Neural crest cell (in vitro differentiated cells): ENCODE measurements at regions not wholly inside any gene's neighbourhood (a gene's known extent, or its start where the extent isn't known, plus 50 kb on each side); places are given as distances from the start of the nearest gene placed in this dataset.
"Not testable (repeated sequence)": the region's sequence is repeated elsewhere in the genome, so short reads cannot be mapped to it uniquely, and the experiment has no call there.

Experiments used
- DNase-seq: peaks from one replicate; pipeline ENCODE4 v3.0.0; 2021; ENCODE audit warnings: low read depth, mixed read lengths, low spot score
- H3K27ac Mint-ChIP-seq: one replicate; pipeline ENCODE4 v1.8.0; 2021; ENCODE audit warnings: mild to moderate bottlenecking, mixed read lengths; ENCODE audit not compliant: unreplicated experiment
- H3K27me3 Mint-ChIP-seq: 2 replicates; pipeline ENCODE4 v1.8.0; 2021; ENCODE audit warnings: low read depth, mild to moderate bottlenecking, mixed read lengths
- H3K36me3 Mint-ChIP-seq: 2 replicates; pipeline ENCODE4 v1.8.0; 2021; ENCODE audit warnings: low read depth, mild to moderate bottlenecking, mixed read lengths
- H3K4me1 Mint-ChIP-seq: 2 replicates; pipeline ENCODE4 v1.8.0; 2021; ENCODE audit warnings: mixed read lengths
- H3K4me3 Mint-ChIP-seq: one replicate; pipeline ENCODE4 v1.8.0; 2021; ENCODE audit warnings: mild to moderate bottlenecking, mixed read lengths
- H3K9me3 Mint-ChIP-seq: 2 replicates; pipeline ENCODE4 v1.8.0; 2021; ENCODE audit warnings: mixed read lengths
- CTCF ChIP-seq: fragments of 200-600 bp; sonication (generic); conservative IDR thresholded peaks from 2 replicates; pipeline ENCODE4 v1.5.0; 2021; ENCODE audit warnings: antibody characterized with exemption, mild to moderate bottlenecking

GRCh38 chrX:130467936-130468335 lies 66.1 kb downstream of the RBMX2 start:
- no peak overlapping the region for H3K4me3 Mint-ChIP-seq
- no peaks in the 10 kb centered on the region for H3K36me3 Mint-ChIP-seq
- peaks cover 7% of the 10 kb centered on the region for H3K27me3 Mint-ChIP-seq
- H3K4me1 Mint-ChIP-seq, result no peaks in the 10 kb centered on the region
- no peaks in the 10 kb centered on the region for H3K9me3 Mint-ChIP-seq
- TF ChIP-seq CTCF, result no peak
- H3K27ac Mint-ChIP-seq, result no peak overlapping the region
- DNase-seq, result no peak

GRCh38 chrX:130468395-130468923 lies 66.7 kb downstream of the RBMX2 start:
- no peaks in the 10 kb centered on the region for H3K9me3 Mint-ChIP-seq
- DNase-seq, result no peak
- H3K36me3 Mint-ChIP-seq, result no peaks in the 10 kb centered on the region
- no peak for TF ChIP-seq CTCF
- H3K27ac Mint-ChIP-seq, result no peak overlapping the region
- peaks cover 7% of the 10 kb centered on the region for H3K27me3 Mint-ChIP-seq
- no peak overlapping the region for H3K4me3 Mint-ChIP-seq
- H3K4me1 Mint-ChIP-seq, result no peaks in the 10 kb centered on the region

GRCh38 chrX:130482871-130483270 lies 81.1 kb downstream of the RBMX2 start:
- DNase-seq, result no peak
- Mint-ChIP-seq H3K27ac (no peak overlapping the region), H3K9me3 (no peaks in the 10 kb centered on the region), H3K4me1 (no peaks in the 10 kb centered on the region), H3K27me3 (peaks cover 16% of the 10 kb centered on the region), H3K4me3 (no peak overlapping the region), H3K36me3 (no peaks in the 10 kb centered on the region)
- TF ChIP-seq CTCF, result no peak

GRCh38 chrX:130485870-130486269 lies 84.1 kb downstream of the RBMX2 start:
- no peaks in the 10 kb centered on the region for H3K36me3 Mint-ChIP-seq
- no peak overlapping the region for H3K27ac Mint-ChIP-seq

GRCh38 chrX:130495502-130495901 lies 93.7 kb downstream of the RBMX2 start:
- H3K4me3 Mint-ChIP-seq, H3K36me3 Mint-ChIP-seq, DNase-seq, H3K27ac Mint-ChIP-seq, H3K9me3 Mint-ChIP-seq, H3K27me3 Mint-ChIP-seq, H3K4me1 Mint-ChIP-seq: not testable (repeated sequence)

More at GRCh38 chrX:130485870-130486269, 84.1 kb downstream of the RBMX2 start:
- Mint-ChIP-seq H3K4me1 (no peaks in the 10 kb centered on the region), H3K4me3 (no peak overlapping the region), H3K9me3 (no peaks in the 10 kb centered on the region), H3K27me3 (peaks cover 13% of the 10 kb centered on the region)
- TF ChIP-seq CTCF, result no peak
- no peak for DNase-seq

GRCh38 chrX:130497531-130497930 lies 95.7 kb downstream of the RBMX2 start:
- H3K4me1 Mint-ChIP-seq, result no peaks in the 10 kb centered on the region
- peaks cover 4% of the 10 kb centered on the region for H3K9me3 Mint-ChIP-seq
- H3K36me3 Mint-ChIP-seq, result no peaks in the 10 kb centered on the region
- H3K4me3 Mint-ChIP-seq, result no peak overlapping the region
- peaks cover 7% of the 10 kb centered on the region for H3K27me3 Mint-ChIP-seq
- H3K27ac Mint-ChIP-seq, result no peak overlapping the region
- no peak for DNase-seq
- no peak for TF ChIP-seq CTCF
